LNCAP (cell line): ENCODE measurements at regions not wholly inside any gene's neighbourhood (a gene's known extent, or its start where the extent isn't known, plus 50 kb on each side); places are given as distances from the start of the nearest gene placed in this dataset.

Source experiments
- CTCF ChIP-seq: fragments of 450-650 bp; IDR thresholded peaks from 2 replicates; pipeline ENCODE4 v1.5.1; 2017; ENCODE audit warnings: mild to moderate bottlenecking

GRCh38 chr2:121074293-121074932 is 210.6 kb downstream of the TFCP2L1 start:
- TF ChIP-seq CTCF = no peak

GRCh38 chr2:121075006-121075551 is 209.9 kb downstream of the TFCP2L1 start:
- no peak for TF ChIP-seq CTCF

- TF ChIP-seq CTCF = no peak
Measured at GRCh38 chr2:121075641-121076497, 209.1 kb downstream of the TFCP2L1 start.

- TF ChIP-seq CTCF = no peak
Measured at GRCh38 chr2:121076498-121076820, 208.5 kb downstream of the TFCP2L1 start.

- TF ChIP-seq CTCF = peak; percentile 96
Measured at GRCh38 chr2:121076885-121077549, 208.0 kb downstream of the TFCP2L1 start.

- TF ChIP-seq CTCF = no peak
Measured at GRCh38 chr2:121078899-121079298, 206.1 kb downstream of the TFCP2L1 start.

GRCh38 chr2:121080013-121080772 is 204.8 kb downstream of the TFCP2L1 start:
- peak; percentile 72 for TF ChIP-seq CTCF
